ENCODE measurements at regions not wholly inside any gene's neighbourhood (a gene's known extent, or its start where the extent isn't known, plus 50 kb on each side); places are given as distances from the start of the nearest gene placed in this dataset.

DNA sequence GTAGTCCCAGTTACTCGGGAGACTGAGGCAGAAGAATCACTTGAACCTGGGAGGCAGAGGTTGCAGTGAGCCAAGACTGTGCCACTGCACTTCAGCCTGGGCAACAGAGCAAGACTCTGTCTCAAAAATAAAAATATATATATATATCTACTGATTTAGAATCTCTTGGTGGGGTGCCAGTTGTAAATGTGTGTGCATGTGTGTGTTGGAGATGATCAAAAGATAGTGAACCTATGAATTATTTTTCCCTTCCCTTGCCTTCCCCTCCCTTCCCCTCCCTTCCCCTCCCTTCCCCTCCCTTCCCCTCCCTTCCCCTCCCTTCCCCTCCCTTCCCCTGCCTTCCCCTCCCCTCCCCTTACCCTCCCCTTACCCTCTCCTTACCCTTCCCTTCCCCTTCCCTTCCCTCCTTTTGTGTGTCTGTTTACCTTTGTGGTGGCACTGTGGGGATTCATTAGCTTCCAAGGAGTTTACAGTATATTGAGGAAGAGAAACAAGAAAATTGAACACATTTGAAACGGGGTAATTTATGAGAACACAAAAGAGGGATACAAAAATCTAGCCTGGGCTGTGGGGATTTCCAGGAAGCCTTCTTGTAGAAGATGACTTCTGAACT lies 281.5 kb upstream of the DPPA4 start:
- TF ChIP-seq YBX1 (IDR thresholded peaks at IDR 0.05) (no peak), POLR2AphosphoS5 (IDR thresholded peaks at IDR 0.05; ENCODE audit: control insufficient read depth, insufficient read depth, low read depth, low read length) (no peak), ZNF274 (IDR thresholded peaks at IDR 0.05; ENCODE audit: borderline replicate concordance, low read depth, low read length) (no peak), MTA3 (IDR thresholded peaks at IDR 0.05; ENCODE audit: borderline replicate concordance) (no peak), JUN (IDR thresholded peaks at IDR 0.05; ENCODE audit: borderline replicate concordance, low read depth, low read length) (no peak), JUN (CRISPR knock-in tag; IDR thresholded peaks at IDR 0.05; ENCODE audit: borderline replicate concordance) (no peak), SIX5 (IDR thresholded peaks at IDR 0.05; ENCODE audit: borderline replicate concordance in 1 of 2, insufficient read depth in 1 of 2, low read depth in 1 of 2, low read length in 2 of 2) (no peak), EP300 (IDR thresholded peaks at IDR 0.05; ENCODE audit: low read length) (no peak), RAD21 (CRISPR knock-in tag; conservative IDR thresholded peaks at IDR 0.05 in 1 of 2, IDR thresholded peaks at IDR 0.05 in 1 of 2) (no peak)
- TF ChIP-seq, protein P1, sequence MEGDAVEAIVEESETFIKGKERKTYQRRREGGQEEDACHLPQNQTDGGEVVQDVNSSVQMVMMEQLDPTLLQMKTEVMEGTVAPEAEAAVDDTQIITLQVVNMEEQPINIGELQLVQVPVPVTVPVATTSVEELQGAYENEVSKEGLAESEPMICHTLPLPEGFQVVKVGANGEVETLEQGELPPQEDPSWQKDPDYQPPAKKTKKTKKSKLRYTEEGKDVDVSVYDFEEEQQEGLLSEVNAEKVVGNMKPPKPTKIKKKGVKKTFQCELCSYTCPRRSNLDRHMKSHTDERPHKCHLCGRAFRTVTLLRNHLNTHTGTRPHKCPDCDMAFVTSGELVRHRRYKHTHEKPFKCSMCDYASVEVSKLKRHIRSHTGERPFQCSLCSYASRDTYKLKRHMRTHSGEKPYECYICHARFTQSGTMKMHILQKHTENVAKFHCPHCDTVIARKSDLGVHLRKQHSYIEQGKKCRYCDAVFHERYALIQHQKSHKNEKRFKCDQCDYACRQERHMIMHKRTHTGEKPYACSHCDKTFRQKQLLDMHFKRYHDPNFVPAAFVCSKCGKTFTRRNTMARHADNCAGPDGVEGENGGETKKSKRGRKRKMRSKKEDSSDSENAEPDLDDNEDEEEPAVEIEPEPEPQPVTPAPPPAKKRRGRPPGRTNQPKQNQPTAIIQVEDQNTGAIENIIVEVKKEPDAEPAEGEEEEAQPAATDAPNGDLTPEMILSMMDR (IDR thresholded peaks at IDR 0.05 in 2 of 3, conservative IDR thresholded peaks at IDR 0.05 in 1 of 3; ENCODE audit: insufficient read depth in 2 of 3, low read depth in 1 of 3, low read length in 3 of 3) = no peak

Data from K562 (cell line).